Small intestine (tissue), 7 donors: ENCODE measurements at regions not wholly inside any gene's neighbourhood (a gene's known extent, or its start where the extent isn't known, plus 50 kb on each side); places are given as distances from the start of the nearest gene placed in this dataset.

Source experiments
- DNase-seq, 2 donors: peaks; one replicate each; pipeline versions ENCODE4 v3.0.0 to v3.0.0-alpha.2; 2013
- FAIRE-seq: peaks from 2 replicates; lab custom pipeline; 2012; peaks lifted over from hg19 to GRCh38; lab: Jason Lieb, UNC
- H3K27ac ChIP-seq, 3 donors: one replicate each; pipeline ENCODE4 v1.5.1; 2013; ENCODE audit warnings: low read length in 2 of 3, mild to moderate bottlenecking in 2 of 3, control low read depth in 1 of 3, inconsistent platforms in 1 of 3, low read depth in 1 of 3, moderate library complexity in 1 of 3
- H3K27me3 ChIP-seq, 3 donors: one replicate each; pipeline ENCODE4 v1.6.1; 2013; ENCODE audit warnings: low read length in 3 of 3, inconsistent platforms in 1 of 3; ENCODE audit not compliant: control insufficient read depth in 3 of 3, insufficient read depth in 3 of 3
- H3K36me3 ChIP-seq, 3 donors: one replicate each; pipeline ENCODE4 v1.6.1; 2013; ENCODE audit warnings: low read length in 3 of 3, inconsistent platforms in 1 of 3, low read depth in 1 of 3, mild to moderate bottlenecking in 1 of 3, moderate library complexity in 1 of 3; ENCODE audit not compliant: control insufficient read depth in 3 of 3, insufficient read depth in 2 of 3
- H3K4me1 ChIP-seq, 3 donors: one replicate each; pipeline ENCODE4 v1.6.1; 2013; ENCODE audit warnings: low read length in 2 of 3, inconsistent platforms in 1 of 3, low read depth in 1 of 3, mild to moderate bottlenecking in 1 of 3, moderate library complexity in 1 of 3; ENCODE audit not compliant: control insufficient read depth in 3 of 3, insufficient read depth in 2 of 3
- H3K4me3 ChIP-seq, 3 donors: one replicate each; pipeline ENCODE4 v1.5.1; 2013; ENCODE audit warnings: low read length in 3 of 3, control low read depth in 1 of 3, inconsistent platforms in 1 of 3, low read depth in 1 of 3, mild to moderate bottlenecking in 1 of 3, moderate library complexity in 1 of 3
- H3K9me3 ChIP-seq, 2 donors: one replicate each; pipeline ENCODE4 v1.6.1; 2013; ENCODE audit warnings: low read depth in 1 of 2, low read length in 1 of 2; ENCODE audit not compliant: control insufficient read depth in 2 of 2, insufficient read depth in 1 of 2
- WGBS, 3 donors: extraction: QIAGEN DNeasy Blood & Tissue Kit; methylation state at CpG; one replicate each; pipeline ENCODE4 v1.1.7; 2013; 5-methylcytosine and 5-hydroxymethylcytosine counted together
- donor health status: healthy with polysubstance abuse.
- donor health status: control.
- donor health status: control.
- donor health status: Bipolar disorder and iron deficiency.
- donor health status: healthy.

- 95 to 100% (median 100%) methylated on average over 1 of the region's 1 CpG for WGBS, 3 donors
- Histone ChIP-seq H3K27ac (no peak overlapping the region), H3K36me3 (no peaks in the 10 kb centered on the region), H3K4me3 (no peak overlapping the region), H3K9me3 (no peaks in the 10 kb centered on the region), H3K4me1 (peaks cover 0 to 44% (median 0%) of the 10 kb centered on the region in 3 donors), H3K27me3 (no peaks in the 10 kb centered on the region)
- DNase-seq (no peak), FAIRE-seq (no peak)
These were observed 89.3 kb upstream of the AMOTL1 start for GRCh38 chr11:94678901-94679300.

DNA sequence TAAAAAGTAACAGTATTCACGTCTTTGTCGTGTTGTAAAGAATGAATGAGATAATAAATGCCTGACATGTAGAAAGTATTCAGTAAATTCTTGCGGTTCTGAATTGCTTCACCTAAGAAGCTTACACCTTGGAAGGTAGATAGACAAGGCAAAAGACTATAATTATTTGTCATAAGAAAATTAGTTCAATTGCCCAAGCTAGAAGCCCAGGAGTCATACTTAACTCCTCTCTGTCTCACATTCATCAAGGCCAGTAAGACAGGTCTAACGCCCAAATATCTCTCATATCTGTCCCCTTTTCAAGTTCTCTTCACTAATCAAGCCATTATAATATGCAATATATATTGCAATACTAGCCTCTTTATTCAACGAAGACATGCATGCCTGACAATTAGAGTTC lies 87.7 kb upstream of the AMOTL1 start:
- H3K4me3 ChIP-seq: no peak overlapping the region
- H3K27ac ChIP-seq: no peak overlapping the region
- H3K36me3 ChIP-seq: no peaks in the 10 kb centered on the region
- 83 to 91% (median 89%) methylated on average over 5 of the region's 5 CpGs for WGBS, 3 donors
- H3K27me3 ChIP-seq: no peaks in the 10 kb centered on the region
- FAIRE-seq (no peak), DNase-seq (no peak)
- peaks cover 0 to 32% (median 0%) of the 10 kb centered on the region in 3 donors for H3K4me1 ChIP-seq
- H3K9me3 ChIP-seq: peaks cover 0 to 5% of the 10 kb centered on the region in 2 donors

DNA sequence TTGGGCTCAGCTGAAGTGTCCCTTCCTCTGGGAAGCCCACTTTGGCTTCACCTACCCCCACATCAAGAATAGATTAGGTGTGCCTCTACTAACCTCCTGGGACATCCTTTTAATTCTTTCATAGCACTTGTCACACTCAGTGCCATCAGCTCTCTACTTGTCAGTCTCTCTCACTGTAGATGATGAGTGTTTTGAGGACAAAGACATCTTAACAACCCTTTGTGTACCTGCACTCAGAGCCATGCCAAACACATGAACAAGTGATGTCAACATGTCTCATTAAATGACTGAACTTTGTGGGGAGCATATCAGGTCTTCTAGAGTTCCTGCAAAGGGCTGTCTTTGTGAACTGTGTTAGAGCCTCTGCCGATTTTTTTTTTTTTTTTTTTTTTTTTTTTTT lies 87.0 kb upstream of the AMOTL1 start:
- H3K9me3 ChIP-seq: peaks cover 0 to 6% of the 10 kb centered on the region in 2 donors
- FAIRE-seq: no peak
- H3K27me3 ChIP-seq: no peaks in the 10 kb centered on the region
- peaks cover 0 to 29% (median 0%) of the 10 kb centered on the region in 3 donors for H3K4me1 ChIP-seq
- H3K36me3 ChIP-seq: no peaks in the 10 kb centered on the region
- 57 to 78% (median 73%) methylated on average over 1 of the region's 1 CpG for whole genome bisulfite sequencing, 3 donors
- no peak for DNase-seq
- H3K27ac ChIP-seq: no peak overlapping the region
- no peak overlapping the region for H3K4me3 ChIP-seq

GRCh38 chr11:94681852-94682251 lies 86.3 kb upstream of the AMOTL1 start:
- DNase-seq (no peak), FAIRE-seq (no peak)
- Histone ChIP-seq H3K27ac (no peak overlapping the region), H3K36me3 (no peaks in the 10 kb centered on the region), H3K9me3 (peaks cover 0 to 9% of the 10 kb centered on the region in 2 donors), H3K4me1 (peaks cover 0 to 23% (median 0%) of the 10 kb centered on the region in 3 donors), H3K27me3 (no peaks in the 10 kb centered on the region), H3K4me3 (no peak overlapping the region)
- WGBS, 3 donors: 39 to 84% (median 40%) methylated on average over 1 of the region's 1 CpG

- DNase-seq: no peak
- WGBS, 3 donors: 83 to 84% (median 84%) methylated on average over 4 of the region's 4 CpGs
- Histone ChIP-seq H3K36me3 (no peaks in the 10 kb centered on the region), H3K9me3 (no peaks in the 10 kb centered on the region), H3K4me1 (no peaks in the 10 kb centered on the region), H3K27ac (no peak overlapping the region), H3K4me3 (no peak overlapping the region), H3K27me3 (no peaks in the 10 kb centered on the region)
- no peak for FAIRE-seq
These were observed 73.7 kb upstream of the AMOTL1 start for GRCh38 chr11:94694309-94695060.

DNA sequence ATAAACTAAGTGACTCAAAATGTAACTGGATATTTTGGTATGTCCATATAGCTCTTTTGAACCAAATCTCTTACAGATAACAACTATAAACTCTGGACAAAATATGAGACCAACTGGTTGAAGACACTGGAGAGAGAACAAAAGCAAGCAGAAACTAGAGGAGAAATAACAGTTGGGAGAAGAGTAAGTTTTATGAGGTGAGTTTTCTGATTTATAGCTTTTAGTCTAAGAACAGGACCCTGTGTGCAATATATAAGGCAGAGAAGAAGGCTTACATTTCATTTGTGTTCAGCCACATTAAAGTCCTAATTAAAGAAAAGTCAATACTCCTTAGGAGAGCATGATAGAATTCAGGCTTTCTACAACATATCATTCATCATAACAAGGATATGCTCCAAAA lies 71.0 kb upstream of the AMOTL1 start:
- Histone ChIP-seq H3K27me3 (no peaks in the 10 kb centered on the region), H3K27ac (no peak overlapping the region), H3K4me1 (no peaks in the 10 kb centered on the region), H3K9me3 (no peaks in the 10 kb centered on the region), H3K36me3 (no peaks in the 10 kb centered on the region), H3K4me3 (no peak overlapping the region)
- DNase-seq (no peak), FAIRE-seq (no peak)

DNA sequence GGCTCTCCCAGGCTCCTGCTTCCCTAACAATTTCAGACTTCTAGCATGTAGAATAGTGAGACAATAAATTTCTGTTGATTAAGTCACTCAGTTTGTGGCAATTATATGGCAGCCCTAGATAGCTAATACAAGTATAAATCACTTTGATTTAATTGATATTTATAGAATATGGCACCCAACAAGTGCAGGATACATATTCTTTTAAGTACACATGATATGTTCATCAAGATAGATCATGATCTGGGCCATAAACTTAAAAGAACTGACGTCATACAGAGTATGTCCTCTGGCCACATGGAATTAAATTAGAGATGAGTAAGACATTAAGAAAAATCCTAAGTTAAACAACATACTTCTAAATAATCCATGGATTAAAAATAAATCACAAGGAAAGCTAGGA lies 67.5 kb upstream of the AMOTL1 start:
- Histone ChIP-seq H3K36me3 (no peaks in the 10 kb centered on the region), H3K27me3 (no peaks in the 10 kb centered on the region), H3K27ac (no peak overlapping the region), H3K9me3 (no peaks in the 10 kb centered on the region), H3K4me3 (no peak overlapping the region), H3K4me1 (no peaks in the 10 kb centered on the region)
- no peak for DNase-seq
- WGBS, 3 donors: 41 to 54% (median 48%) methylated on average over 1 of the region's 1 CpG
- FAIRE-seq: no peak

DNA sequence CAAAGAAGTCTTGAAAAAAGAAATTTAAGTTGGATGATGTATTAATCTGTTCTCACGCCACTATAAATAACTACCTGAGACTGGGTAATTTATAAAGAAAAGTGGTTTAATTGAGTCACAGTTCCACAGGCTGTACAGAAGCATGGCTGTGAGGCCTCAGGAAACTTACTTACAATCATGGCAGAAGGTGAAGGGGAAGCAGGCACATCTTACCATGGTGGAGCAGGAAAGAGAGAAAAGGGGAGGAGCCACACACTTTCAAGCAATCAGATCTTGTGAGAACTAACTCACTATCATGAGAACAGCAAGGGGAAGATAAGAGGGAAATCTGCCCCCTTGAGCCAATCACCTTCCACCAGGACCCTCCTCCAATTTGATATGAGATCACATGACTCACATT lies 65.7 kb upstream of the AMOTL1 start:
- no peak for DNase-seq
- no peak overlapping the region for H3K27ac ChIP-seq
- no peaks in the 10 kb centered on the region for H3K9me3 ChIP-seq
- H3K4me3 ChIP-seq: no peak overlapping the region
- no peaks in the 10 kb centered on the region for H3K27me3 ChIP-seq
- FAIRE-seq: no peak
- H3K4me1 ChIP-seq: peaks cover 0 to 10% (median 0%) of the 10 kb centered on the region in 3 donors
- no peaks in the 10 kb centered on the region for H3K36me3 ChIP-seq
- WGBS, 3 donors: 96 to 100% (median 98%) methylated on average over 1 of the region's 1 CpG

- H3K4me1 ChIP-seq: peaks cover 0 to 18% (median 0%) of the 10 kb centered on the region in 3 donors
- no peak overlapping the region for H3K4me3 ChIP-seq
- no peaks in the 10 kb centered on the region for H3K27me3 ChIP-seq
- no peaks in the 10 kb centered on the region for H3K36me3 ChIP-seq
- FAIRE-seq: no peak
- H3K9me3 ChIP-seq: peaks cover 0 to 2% of the 10 kb centered on the region in 2 donors
- DNase-seq: no peak
- H3K27ac ChIP-seq: no peak overlapping the region
These were observed 62.7 kb upstream of the AMOTL1 start for GRCh38 chr11:94705419-94705818.
